LNCAP (cell line): ENCODE measurements at regions not wholly inside any gene's neighbourhood (a gene's known extent, or its start where the extent isn't known, plus 50 kb on each side); places are given as distances from the start of the nearest gene placed in this dataset.

ENCODE experiments used
- CTCF ChIP-seq: fragments of 450-650 bp; IDR thresholded peaks from 2 replicates; pipeline ENCODE4 v1.5.1; 2017; ENCODE audit warnings: mild to moderate bottlenecking

GRCh38 chr5:135085936-135086725 is 52.1 kb upstream of the PITX1 start:
- TF ChIP-seq CTCF: no peak

GRCh38 chr5:135085133-135085935 is 51.3 kb upstream of the PITX1 start:
- TF ChIP-seq CTCF: no peak
